ENCODE measurements at regions not wholly inside any gene's neighbourhood (a gene's known extent, or its start where the extent isn't known, plus 50 kb on each side); places are given as distances from the start of the nearest gene placed in this dataset.

DNA sequence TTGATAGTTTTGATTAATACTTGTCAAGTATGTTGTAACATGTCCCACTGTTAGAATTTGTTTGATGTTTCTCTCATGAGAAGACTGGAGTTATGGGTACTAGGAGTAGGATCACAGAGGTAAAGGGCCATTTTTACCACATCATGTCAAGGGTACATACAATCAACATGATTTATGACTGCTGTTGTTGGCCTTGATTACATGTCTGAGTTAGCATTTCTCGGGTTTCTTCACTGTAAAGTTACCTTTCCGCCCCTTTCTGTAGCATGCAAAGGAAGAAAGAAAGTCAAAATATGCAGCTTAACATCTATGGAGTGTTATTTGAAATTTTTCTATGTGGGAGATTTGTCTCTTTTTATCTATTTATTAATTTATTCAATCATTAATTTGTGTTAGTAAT, 1456.4 kb downstream of the SUCLG1 start:
- no peaks in the 10 kb centered on the region for H3K9me3 ChIP-seq (replicated peaks; ENCODE audit: control insufficient read depth, insufficient read depth, low read length)
- DNase-seq (ENCODE audit: low read depth, low spot score): no peak
- H3K4me3 ChIP-seq: no peak overlapping the region
- RAD21 ChIA-PET (ENCODE audit: unreplicated experiment): no interaction called here
- H3K79me2 ChIP-seq (ENCODE audit: control insufficient read depth, insufficient read depth, low read length): no peaks in the 10 kb centered on the region
- POLR2A ChIA-PET: no interaction called here
- CTCF ChIA-PET: no interaction called here
- no peak for ATAC-seq
- no TSS peak for BruUV-seq (replicated peaks)
- H3K27me3 ChIP-seq (replicated peaks in 1 of 2; ENCODE audit: control insufficient read depth in 2 of 2, insufficient read depth in 2 of 2, low read length in 1 of 2): no peaks in the 10 kb centered on the region
- no peak for FAIRE-seq
- H3K4me2 ChIP-seq (ENCODE audit: control insufficient read depth, insufficient read depth): no peak overlapping the region
- TF ChIP-seq PAX8 (IDR thresholded peaks at IDR 0.05): no peak
- TF ChIP-seq POLR2AphosphoS5 (IDR thresholded peaks at IDR 0.05; ENCODE audit: low read length): no peak
- TF ChIP-seq NFYB (IDR thresholded peaks at IDR 0.05; ENCODE audit: insufficient read depth, low read depth, low read length): no peak
- TF ChIP-seq TCF7 (IDR thresholded peaks at IDR 0.05; ENCODE audit: borderline replicate concordance): no peak
- TF ChIP-seq ATF7 (IDR thresholded peaks at IDR 0.05; ENCODE audit: low read depth): no peak
- no peak for TF ChIP-seq EGR1 (IDR thresholded peaks at IDR 0.05; ENCODE audit: borderline replicate concordance in 1 of 2, low read depth in 2 of 2, low read length in 2 of 2)
- no peak for TF ChIP-seq FOXM1 (IDR thresholded peaks at IDR 0.05; ENCODE audit: low read depth, low read length)
- TF ChIP-seq ESRRA (IDR thresholded peaks at IDR 0.05; ENCODE audit: low read length): no peak
- TF ChIP-seq BCL11A (IDR thresholded peaks at IDR 0.05; ENCODE audit: low read depth, low read length): no peak
- TF ChIP-seq, protein P1, sequence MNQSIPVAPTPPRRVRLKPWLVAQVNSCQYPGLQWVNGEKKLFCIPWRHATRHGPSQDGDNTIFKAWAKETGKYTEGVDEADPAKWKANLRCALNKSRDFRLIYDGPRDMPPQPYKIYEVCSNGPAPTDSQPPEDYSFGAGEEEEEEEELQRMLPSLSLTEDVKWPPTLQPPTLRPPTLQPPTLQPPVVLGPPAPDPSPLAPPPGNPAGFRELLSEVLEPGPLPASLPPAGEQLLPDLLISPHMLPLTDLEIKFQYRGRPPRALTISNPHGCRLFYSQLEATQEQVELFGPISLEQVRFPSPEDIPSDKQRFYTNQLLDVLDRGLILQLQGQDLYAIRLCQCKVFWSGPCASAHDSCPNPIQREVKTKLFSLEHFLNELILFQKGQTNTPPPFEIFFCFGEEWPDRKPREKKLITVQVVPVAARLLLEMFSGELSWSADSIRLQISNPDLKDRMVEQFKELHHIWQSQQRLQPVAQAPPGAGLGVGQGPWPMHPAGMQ (IDR thresholded peaks at IDR 0.05; ENCODE audit: borderline replicate concordance): no peak
- TF ChIP-seq FOS (IDR thresholded peaks at IDR 0.05; ENCODE audit: borderline replicate concordance, extremely low read depth, insufficient read length): no peak
- TF ChIP-seq FOXK2 (IDR thresholded peaks at IDR 0.05): no peak
- no peak for TF ChIP-seq CHD4 (IDR thresholded peaks at IDR 0.05)
- TF ChIP-seq ZNF24 (IDR thresholded peaks at IDR 0.05): no peak
- no peak for TF ChIP-seq ZNF217 (IDR thresholded peaks at IDR 0.05)
- no peak for TF ChIP-seq EP300 (IDR thresholded peaks at IDR 0.05; ENCODE audit: borderline replicate concordance in 1 of 2, control insufficient read depth in 1 of 2, low read depth in 2 of 2, low read length in 2 of 2)
- TF ChIP-seq SIX5 (IDR thresholded peaks at IDR 0.05; ENCODE audit: low read depth, low read length, severe bottlenecking): no peak
- no peak for TF ChIP-seq TCF12 (IDR thresholded peaks at IDR 0.05; ENCODE audit: low read depth, low read length)
- no peak overlapping the region for H3K9ac ChIP-seq (ENCODE audit: control insufficient read depth, insufficient read depth, low read length)
- H3K27ac ChIP-seq (ENCODE audit: control insufficient read depth, insufficient read depth): no peak overlapping the region
- WGBS (ENCODE audit: insufficient coverage, insufficient replicate concordance, low lambda C conversion rate, missing lambda C conversion rate): 0% methylated on average over 2 of the region's 2 CpGs
- in situ Hi-C loops (cut with MboI) (no loop called here), intact Hi-C loops (cut with micrococcal nuclease; ENCODE audit: unreplicated experiment) (no loop called here)
- SMC1A ChIA-PET (ENCODE audit: uncharacterized antibody, unreplicated experiment): no interaction called here
- no peaks in the 10 kb centered on the region for H4K20me1 ChIP-seq (ENCODE audit: control insufficient read depth, insufficient read depth)
- no peaks in the 10 kb centered on the region for H3K36me3 ChIP-seq (ENCODE audit: control insufficient read depth in 2 of 2, insufficient read depth in 2 of 2, low read length in 1 of 2)
- no peaks in the 10 kb centered on the region for H3K4me1 ChIP-seq (ENCODE audit: control insufficient read depth, insufficient read depth, low read length)
- no peak overlapping the region for H2AFZ ChIP-seq (ENCODE audit: control insufficient read depth, low read depth, low read length)
